ENCODE measurements at regions not wholly inside any gene's neighbourhood (a gene's known extent, or its start where the extent isn't known, plus 50 kb on each side); places are given as distances from the start of the nearest gene placed in this dataset.

GRCh38 chr18:39500306-39500705, 1934.7 kb upstream of the CELF4 start:
- no peak overlapping the region for H3K4me3 ChIP-seq (ENCODE audit: low read length)
- H4K20me1 ChIP-seq (ENCODE audit: control insufficient read depth, insufficient read depth, low read depth, low read length), result no peaks in the 10 kb centered on the region
- H3K27ac ChIP-seq (ENCODE audit: low read depth, low read length), result no peak overlapping the region
- no peaks in the 10 kb centered on the region for H3K9me3 ChIP-seq (ENCODE audit: control insufficient read depth, insufficient read depth, low read length)
- H3K36me3 ChIP-seq (ENCODE audit: control insufficient read depth, low read length), result no peaks in the 10 kb centered on the region
- no peak overlapping the region for H3K4me2 ChIP-seq (ENCODE audit: low read length)
- H3F3A ChIP-seq (ENCODE audit: control insufficient read depth, insufficient read depth), result no peaks in the 10 kb centered on the region
- no peaks in the 10 kb centered on the region for H3K9me2 ChIP-seq (replicated peaks; ENCODE audit: control insufficient read depth, low read length)
- no peaks in the 10 kb centered on the region for H3K4me1 ChIP-seq (ENCODE audit: control insufficient read depth, low read length)
- no peaks in the 10 kb centered on the region for H3K27me3 ChIP-seq (ENCODE audit: control insufficient read depth, low read length)
- TF ChIP-seq EZH2phosphoT487 (IDR thresholded peaks at IDR 0.05; ENCODE audit: borderline replicate concordance, low read length) (no peak), CTCF (IDR thresholded peaks at IDR 0.05; ENCODE audit: low read depth, low read length, poor library complexity, severe bottlenecking) (no peak)
- H3K79me2 ChIP-seq (ENCODE audit: control insufficient read depth, low read length), result no peaks in the 10 kb centered on the region

- H3K79me2 ChIP-seq (ENCODE audit: control insufficient read depth, low read length), result no peaks in the 10 kb centered on the region
- H3F3A ChIP-seq (ENCODE audit: control insufficient read depth, insufficient read depth), result no peaks in the 10 kb centered on the region
- H3K4me2 ChIP-seq (ENCODE audit: low read length), result no peak overlapping the region
- H3K4me1 ChIP-seq (ENCODE audit: control insufficient read depth, low read length), result no peaks in the 10 kb centered on the region
- H3K27me3 ChIP-seq (ENCODE audit: control insufficient read depth, low read length), result no peaks in the 10 kb centered on the region
- H3K4me3 ChIP-seq (ENCODE audit: low read length), result no peak overlapping the region
- H3K36me3 ChIP-seq (ENCODE audit: control insufficient read depth, low read length), result no peaks in the 10 kb centered on the region
- H3K9me2 ChIP-seq (replicated peaks; ENCODE audit: control insufficient read depth, low read length), result no peaks in the 10 kb centered on the region
- no peaks in the 10 kb centered on the region for H3K9me3 ChIP-seq (ENCODE audit: control insufficient read depth, insufficient read depth, low read length)
- no peak overlapping the region for H3K27ac ChIP-seq (ENCODE audit: low read depth, low read length)
- no peak for TF ChIP-seq CTCF (IDR thresholded peaks at IDR 0.05; ENCODE audit: low read depth, low read length, poor library complexity, severe bottlenecking)
- no peak for TF ChIP-seq EZH2phosphoT487 (IDR thresholded peaks at IDR 0.05; ENCODE audit: borderline replicate concordance, low read length)
- no peaks in the 10 kb centered on the region for H4K20me1 ChIP-seq (ENCODE audit: control insufficient read depth, insufficient read depth, low read depth, low read length)
Measured at GRCh38 chr18:39497821-39498220, 1932.2 kb upstream of the CELF4 start.

GRCh38 chr18:39496986-39497385, 1931.4 kb upstream of the CELF4 start:
- Histone ChIP-seq H3K36me3 (ENCODE audit: control insufficient read depth, low read length) (no peaks in the 10 kb centered on the region), H3F3A (ENCODE audit: control insufficient read depth, insufficient read depth) (no peaks in the 10 kb centered on the region), H3K27ac (ENCODE audit: low read depth, low read length) (no peak overlapping the region), H3K4me1 (ENCODE audit: control insufficient read depth, low read length) (no peaks in the 10 kb centered on the region), H3K4me2 (ENCODE audit: low read length) (no peak overlapping the region), H3K27me3 (ENCODE audit: control insufficient read depth, low read length) (no peaks in the 10 kb centered on the region), H4K20me1 (ENCODE audit: control insufficient read depth, insufficient read depth, low read depth, low read length) (no peaks in the 10 kb centered on the region), H3K9me3 (ENCODE audit: control insufficient read depth, insufficient read depth, low read length) (no peaks in the 10 kb centered on the region), H3K79me2 (ENCODE audit: control insufficient read depth, low read length) (no peaks in the 10 kb centered on the region), H3K4me3 (ENCODE audit: low read length) (no peak overlapping the region), H3K9me2 (replicated peaks; ENCODE audit: control insufficient read depth, low read length) (no peaks in the 10 kb centered on the region)
- TF ChIP-seq CTCF (IDR thresholded peaks at IDR 0.05; ENCODE audit: low read depth, low read length, poor library complexity, severe bottlenecking) (no peak), EZH2phosphoT487 (IDR thresholded peaks at IDR 0.05; ENCODE audit: borderline replicate concordance, low read length) (no peak)

All from DOHH2 (cell line).